HG03095 (cell line): ENCODE measurements at regions not wholly inside any gene's neighbourhood (a gene's known extent, or its start where the extent isn't known, plus 50 kb on each side); places are given as distances from the start of the nearest gene placed in this dataset.
A peak's percentile ranks its signal among the peaks of the same experiment; 100 is the strongest.

Experiments used
- ATAC-seq: cut with Tn5 transposase; IDR thresholded peaks from one replicate; pipeline ENCODE4 v1.9.1; 2021; ENCODE audit warnings: moderate library complexity; ENCODE audit not compliant: unreplicated experiment

GRCh38 chr1:244952940-244953339 lies 88.6 kb upstream of the HNRNPU start:
- ATAC-seq, result peak; percentile 84

GRCh38 chr1:244952280-244952933 lies 88.1 kb upstream of the HNRNPU start:
- no peak for ATAC-seq

DNA sequence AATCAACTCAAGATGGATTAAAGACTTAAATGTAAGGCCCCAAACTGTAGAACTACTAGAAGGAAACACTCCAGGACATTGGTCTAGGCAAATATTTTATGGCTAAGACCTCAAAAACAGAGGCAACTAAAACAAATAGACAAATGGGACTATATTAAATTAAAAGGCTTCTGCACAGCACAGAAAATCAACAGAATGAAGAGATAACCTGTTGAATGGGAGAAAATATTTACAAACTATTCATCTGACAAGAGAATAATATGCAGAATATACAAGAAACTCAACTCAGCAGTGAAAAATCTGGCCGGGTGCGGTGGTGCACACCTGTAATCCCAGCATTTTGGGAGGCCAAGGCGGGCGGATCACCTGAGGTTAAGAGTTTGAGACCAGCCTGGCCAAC lies 84.1 kb upstream of the HNRNPU start:
- ATAC-seq, result no peak

GRCh38 chr1:244945109-244945671 lies 80.8 kb upstream of the HNRNPU start:
- ATAC-seq, result peak; percentile 84

DNA sequence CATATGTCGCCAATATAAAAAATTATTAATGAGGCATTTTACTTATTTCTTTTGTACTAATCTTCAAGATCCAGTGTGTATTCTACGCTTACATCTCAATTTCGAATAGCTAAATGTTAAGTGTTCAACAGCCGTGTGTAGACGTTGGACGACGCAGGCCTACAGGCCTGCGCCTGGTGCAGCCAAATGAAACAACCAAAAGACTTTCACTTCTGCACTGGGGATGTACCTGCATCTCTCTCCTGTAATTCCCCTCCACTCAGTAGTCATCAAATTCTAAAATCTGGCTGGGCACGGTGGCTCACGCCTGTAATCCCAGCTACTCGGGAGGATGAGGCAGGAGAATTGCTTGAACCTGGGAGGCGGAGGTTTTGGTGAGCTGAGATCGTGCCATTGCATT lies 76.8 kb upstream of the HNRNPU start:
- ATAC-seq, result peak; percentile 79

- no peak for ATAC-seq
Observed at GRCh38 chr1:244937099-244937498, 72.8 kb upstream of the HNRNPU start.

GRCh38 chr1:244920911-244921761 lies 56.8 kb upstream of the HNRNPU start:
- ATAC-seq, result peak; percentile 68

DNA sequence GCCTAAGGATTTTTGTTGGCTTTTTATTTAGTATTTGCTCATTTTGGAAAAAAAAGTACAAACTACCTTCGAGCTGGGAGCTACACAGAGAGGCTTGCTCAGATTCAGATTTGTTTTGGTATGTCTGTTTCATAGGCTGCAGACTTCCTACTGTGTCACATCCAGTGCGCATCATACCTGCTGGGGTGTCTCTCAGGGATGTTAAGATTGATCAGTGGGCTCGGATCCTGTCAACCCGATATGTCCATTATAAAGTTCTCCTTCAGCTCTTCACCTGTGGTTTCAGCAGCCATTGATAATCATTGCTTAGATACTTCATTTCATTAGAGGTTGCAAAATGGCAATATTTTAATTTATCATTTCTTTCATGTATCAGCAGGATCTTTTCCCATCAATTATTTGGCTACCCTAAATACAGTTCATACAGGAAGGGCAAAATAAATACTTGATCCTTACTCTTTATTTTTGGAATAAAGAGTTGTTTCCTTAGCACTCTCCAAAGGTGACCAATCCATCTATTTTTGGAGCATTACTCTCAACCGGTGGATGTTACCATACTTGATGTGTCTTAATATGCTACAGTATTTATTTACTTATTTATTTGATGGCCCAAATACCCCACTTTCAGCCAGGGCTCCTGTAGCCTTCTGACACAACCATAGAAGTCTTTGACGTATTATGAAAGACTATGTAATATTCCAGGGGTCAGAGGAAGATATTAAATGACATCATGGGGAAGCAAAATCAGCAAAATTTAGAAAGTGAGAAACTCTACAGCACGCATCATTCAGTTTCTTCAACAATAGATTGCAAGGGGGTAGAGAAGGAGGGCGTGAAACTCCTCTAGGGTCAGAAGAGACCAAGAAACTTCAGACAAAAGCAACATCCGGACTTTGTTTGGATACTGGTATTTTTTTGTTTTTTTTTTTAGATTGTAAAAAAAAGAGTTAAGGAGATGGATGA lies 55.3 kb upstream of the HNRNPU start:
- peak; percentile 42 for ATAC-seq

- ATAC-seq, result no peak
Observed at GRCh38 chr1:244918421-244919319, 54.3 kb upstream of the HNRNPU start.

GRCh38 chr1:244917073-244917670 lies 52.8 kb upstream of the HNRNPU start:
- no peak for ATAC-seq

- ATAC-seq, result no peak
Observed at GRCh38 chr1:244915736-244916135, 51.4 kb upstream of the HNRNPU start.

DNA sequence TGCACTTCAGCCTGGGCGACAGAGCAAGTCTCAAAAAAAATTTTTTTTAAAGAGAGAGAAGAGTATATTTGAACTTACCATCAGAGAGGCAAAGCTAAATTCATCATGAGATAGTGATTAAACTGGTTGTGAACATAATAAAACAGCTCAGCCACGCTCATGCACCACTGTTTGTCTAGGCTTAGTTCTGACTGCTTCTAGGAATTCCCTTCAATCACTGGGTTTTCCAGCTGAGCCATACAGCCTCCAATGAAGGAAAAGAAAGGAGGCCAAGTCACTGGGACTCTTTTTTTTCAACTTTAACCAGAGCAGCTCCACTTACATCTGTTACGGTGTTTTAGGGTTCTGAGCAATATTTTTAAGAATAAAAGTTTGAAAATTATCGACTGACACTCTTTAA lies 50.4 kb upstream of the HNRNPU start:
- no peak for ATAC-seq
